A549 (cell line): ENCODE measurements at regions not wholly inside any gene's neighbourhood (a gene's known extent, or its start where the extent isn't known, plus 50 kb on each side); places are given as distances from the start of the nearest gene placed in this dataset.

Source experiments
- ESRRA ChIP-seq: fragments of 150-350 bp; IDR thresholded peaks from 2 replicates; pipeline ENCODE4 v1.6.1; 2014; ENCODE audit warnings: mild to moderate bottlenecking, low read length, borderline replicate concordance
- POLR2A ChIP-seq: IDR thresholded peaks from 2 replicates; pipeline ENCODE4 v1.6.1; 2012; ENCODE audit warnings: mild to moderate bottlenecking, low read length
- TF ChIP-seq, protein P1 (sequence below): fragments of >200 bp; sonication (Bioruptor Twin); formaldehyde crosslinking; IDR thresholded peaks from 3 replicates; pipeline ENCODE4 v1.5.1; 2016

DNA sequence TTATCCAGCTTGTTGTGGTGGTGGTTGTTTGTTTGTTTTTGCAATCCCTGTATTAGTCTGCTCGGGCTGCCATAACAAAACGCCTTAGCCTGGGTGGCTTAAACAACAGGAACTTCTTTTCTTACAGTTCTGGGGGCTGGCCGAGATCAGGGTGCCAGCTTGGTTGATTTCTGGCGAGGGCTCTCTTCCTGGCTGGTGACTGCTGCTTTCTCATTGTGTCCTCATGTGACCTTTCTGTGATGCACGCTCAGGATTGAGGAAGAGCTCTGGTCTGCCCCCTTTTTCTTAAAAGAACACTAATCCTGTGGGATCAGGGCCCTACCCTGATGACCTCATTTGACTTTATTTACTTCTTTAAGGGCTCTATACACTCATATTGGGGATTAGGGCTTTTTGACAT lies 107.1 kb upstream of the NRP1 start:
- TF ChIP-seq ESRRA (no peak), POLR2A (no peak)
- TF ChIP-seq, protein P1, sequence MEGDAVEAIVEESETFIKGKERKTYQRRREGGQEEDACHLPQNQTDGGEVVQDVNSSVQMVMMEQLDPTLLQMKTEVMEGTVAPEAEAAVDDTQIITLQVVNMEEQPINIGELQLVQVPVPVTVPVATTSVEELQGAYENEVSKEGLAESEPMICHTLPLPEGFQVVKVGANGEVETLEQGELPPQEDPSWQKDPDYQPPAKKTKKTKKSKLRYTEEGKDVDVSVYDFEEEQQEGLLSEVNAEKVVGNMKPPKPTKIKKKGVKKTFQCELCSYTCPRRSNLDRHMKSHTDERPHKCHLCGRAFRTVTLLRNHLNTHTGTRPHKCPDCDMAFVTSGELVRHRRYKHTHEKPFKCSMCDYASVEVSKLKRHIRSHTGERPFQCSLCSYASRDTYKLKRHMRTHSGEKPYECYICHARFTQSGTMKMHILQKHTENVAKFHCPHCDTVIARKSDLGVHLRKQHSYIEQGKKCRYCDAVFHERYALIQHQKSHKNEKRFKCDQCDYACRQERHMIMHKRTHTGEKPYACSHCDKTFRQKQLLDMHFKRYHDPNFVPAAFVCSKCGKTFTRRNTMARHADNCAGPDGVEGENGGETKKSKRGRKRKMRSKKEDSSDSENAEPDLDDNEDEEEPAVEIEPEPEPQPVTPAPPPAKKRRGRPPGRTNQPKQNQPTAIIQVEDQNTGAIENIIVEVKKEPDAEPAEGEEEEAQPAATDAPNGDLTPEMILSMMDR, result no peak
